ENCODE measurements at regions not wholly inside any gene's neighbourhood (a gene's known extent, or its start where the extent isn't known, plus 50 kb on each side); places are given as distances from the start of the nearest gene placed in this dataset.

- H3K27ac ChIP-seq: no peak overlapping the region
- TF ChIP-seq ZFX (IDR thresholded peaks at IDR 0.05; ENCODE audit: borderline replicate concordance): no peak
- TF ChIP-seq, protein P1, sequence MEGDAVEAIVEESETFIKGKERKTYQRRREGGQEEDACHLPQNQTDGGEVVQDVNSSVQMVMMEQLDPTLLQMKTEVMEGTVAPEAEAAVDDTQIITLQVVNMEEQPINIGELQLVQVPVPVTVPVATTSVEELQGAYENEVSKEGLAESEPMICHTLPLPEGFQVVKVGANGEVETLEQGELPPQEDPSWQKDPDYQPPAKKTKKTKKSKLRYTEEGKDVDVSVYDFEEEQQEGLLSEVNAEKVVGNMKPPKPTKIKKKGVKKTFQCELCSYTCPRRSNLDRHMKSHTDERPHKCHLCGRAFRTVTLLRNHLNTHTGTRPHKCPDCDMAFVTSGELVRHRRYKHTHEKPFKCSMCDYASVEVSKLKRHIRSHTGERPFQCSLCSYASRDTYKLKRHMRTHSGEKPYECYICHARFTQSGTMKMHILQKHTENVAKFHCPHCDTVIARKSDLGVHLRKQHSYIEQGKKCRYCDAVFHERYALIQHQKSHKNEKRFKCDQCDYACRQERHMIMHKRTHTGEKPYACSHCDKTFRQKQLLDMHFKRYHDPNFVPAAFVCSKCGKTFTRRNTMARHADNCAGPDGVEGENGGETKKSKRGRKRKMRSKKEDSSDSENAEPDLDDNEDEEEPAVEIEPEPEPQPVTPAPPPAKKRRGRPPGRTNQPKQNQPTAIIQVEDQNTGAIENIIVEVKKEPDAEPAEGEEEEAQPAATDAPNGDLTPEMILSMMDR (IDR thresholded peaks at IDR 0.05): no peak
These were observed 334.8 kb upstream of the RASGEF1B start for GRCh38 chr4:81806485-81806884.

DNA sequence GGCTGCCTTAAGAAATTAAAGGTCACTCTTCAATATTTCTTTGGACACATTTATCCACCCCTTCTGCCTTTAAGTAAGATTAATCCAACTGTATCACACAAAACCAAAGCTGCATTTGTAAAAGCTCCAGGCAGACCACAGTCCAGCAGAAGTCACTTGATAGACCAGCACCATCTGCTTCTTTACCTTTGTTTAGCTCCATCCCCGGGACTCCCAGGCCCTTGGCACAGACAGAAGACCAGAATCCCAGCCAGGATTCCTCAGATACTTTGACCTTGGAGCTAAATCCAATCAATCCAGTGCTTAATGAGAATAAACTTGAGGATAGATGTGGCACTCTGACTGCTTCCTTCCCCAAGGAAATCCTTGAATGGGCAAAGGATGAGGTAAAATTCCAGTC lies 333.1 kb upstream of the RASGEF1B start:
- H3K27ac ChIP-seq: no peak overlapping the region
- TF ChIP-seq ZFX (IDR thresholded peaks at IDR 0.05; ENCODE audit: borderline replicate concordance): no peak
- TF ChIP-seq, protein P1 (IDR thresholded peaks at IDR 0.05): no peak

- no peak for TF ChIP-seq ZFX (IDR thresholded peaks at IDR 0.05; ENCODE audit: borderline replicate concordance)
- TF ChIP-seq, protein P1 (IDR thresholded peaks at IDR 0.05): no peak
- H3K27ac ChIP-seq: no peak overlapping the region
These were observed 330.7 kb upstream of the RASGEF1B start for GRCh38 chr4:81802285-81802846.

DNA sequence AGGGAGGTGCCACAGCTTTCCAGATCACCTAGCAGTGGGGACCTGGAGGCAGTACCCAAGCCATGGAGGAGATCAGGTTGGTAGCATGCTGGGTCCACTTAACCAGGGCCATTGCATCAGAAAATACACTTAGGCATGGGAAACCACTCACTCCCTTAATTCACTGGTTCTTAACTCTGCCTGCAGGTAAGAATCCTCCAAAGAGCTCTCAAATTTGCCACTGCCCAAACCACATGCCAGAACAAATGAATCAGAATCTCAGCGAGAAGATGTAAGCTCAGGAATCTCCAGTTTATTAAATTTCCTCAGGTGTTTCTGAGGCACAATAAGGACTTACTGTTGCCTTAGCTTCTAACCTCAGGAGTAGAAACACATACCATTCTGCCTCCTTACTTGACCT lies 327.7 kb upstream of the RASGEF1B start:
- no peak overlapping the region for H3K27ac ChIP-seq
- TF ChIP-seq, protein P1 (IDR thresholded peaks at IDR 0.05): no peak
- TF ChIP-seq ZFX (IDR thresholded peaks at IDR 0.05; ENCODE audit: borderline replicate concordance): no peak

GRCh38 chr4:81796790-81797528 lies 325.3 kb upstream of the RASGEF1B start:
- TF ChIP-seq ZFX (IDR thresholded peaks at IDR 0.05; ENCODE audit: borderline replicate concordance): no peak
- TF ChIP-seq, protein P1 (IDR thresholded peaks at IDR 0.05): no peak
- H3K27ac ChIP-seq: no peak overlapping the region

DNA sequence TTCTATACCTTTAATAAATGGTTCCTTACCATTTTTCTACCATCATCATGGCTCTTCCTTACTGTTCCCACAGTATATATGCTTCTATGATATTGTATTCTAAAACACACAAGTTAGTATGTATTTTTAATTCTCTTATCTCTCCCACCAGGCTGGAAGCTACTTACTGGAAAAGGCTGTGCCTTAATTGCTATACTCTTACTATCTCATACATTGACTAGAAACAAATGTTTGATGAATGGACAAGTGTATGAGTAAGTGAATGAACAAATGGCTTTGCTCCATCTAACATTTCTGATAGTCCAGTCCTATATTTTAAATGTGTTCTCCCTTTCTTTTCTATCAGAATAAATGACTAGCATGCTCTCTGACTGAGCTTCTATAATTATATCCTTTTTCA lies 320.8 kb upstream of the RASGEF1B start:
- no peak overlapping the region for H3K27ac ChIP-seq
- TF ChIP-seq ZFX (IDR thresholded peaks at IDR 0.05; ENCODE audit: borderline replicate concordance): no peak
- TF ChIP-seq, protein P1 (IDR thresholded peaks at IDR 0.05): no peak

- TF ChIP-seq ZFX (IDR thresholded peaks at IDR 0.05; ENCODE audit: borderline replicate concordance): no peak
- TF ChIP-seq, protein P1 (IDR thresholded peaks at IDR 0.05): no peak
- no peak overlapping the region for H3K27ac ChIP-seq
These were observed 318.8 kb upstream of the RASGEF1B start for GRCh38 chr4:81790477-81790876.

Measured in 22Rv1 (cell line).